Stimulated activated CD4-positive, alpha-beta T cell treated with anti-CD3 and anti-CD28 coated beads, TNF-alpha, amount 100 ng/mL, for 48 hours (primary cell): ENCODE measurements at regions not wholly inside any gene's neighbourhood (a gene's known extent, or its start where the extent isn't known, plus 50 kb on each side); places are given as distances from the start of the nearest gene placed in this dataset.
"Not testable (repeated sequence)": the region's sequence is repeated elsewhere in the genome, so short reads cannot be mapped to it uniquely, and the experiment has no call there.

Experiments used
- DNase-seq, 3 donors: peaks; one replicate each; pipeline ENCODE4 v3.0.0-alpha.2; 2020; ENCODE audit warnings: low read depth in 3 of 3

- not testable (repeated sequence) for DNase-seq
Measured at GRCh38 chr6:141969768-141970415, 162.8 kb upstream of the GJE1 start.

GRCh38 chr6:141969201-141969600, 163.5 kb upstream of the GJE1 start:
- DNase-seq = no peak

- no peak for DNase-seq
Measured at GRCh38 chr6:141968632-141969031, 164.1 kb upstream of the GJE1 start.

GRCh38 chr6:141965016-141965545, 167.6 kb upstream of the GJE1 start:
- no peak for DNase-seq

GRCh38 chr6:141963543-141964295, 169.0 kb upstream of the GJE1 start:
- DNase-seq = no peak

GRCh38 chr6:141957271-141957670, 175.5 kb upstream of the GJE1 start:
- no peak for DNase-seq

- no peak for DNase-seq
Measured at GRCh38 chr6:141956868-141957267, 175.9 kb upstream of the GJE1 start.

GRCh38 chr6:141956046-141956761, 176.5 kb upstream of the GJE1 start:
- no peak for DNase-seq

- DNase-seq = no peak
Measured at GRCh38 chr6:141953072-141953471, 179.7 kb upstream of the GJE1 start.

GRCh38 chr6:141946502-141946901, 186.2 kb upstream of the GJE1 start:
- DNase-seq = no peak

- no peak for DNase-seq
Measured at GRCh38 chr6:141938664-141939063, 194.1 kb upstream of the GJE1 start.

- no peak for DNase-seq
Measured at GRCh38 chr6:141932685-141933084, 200.0 kb upstream of the GJE1 start.

GRCh38 chr6:141926200-141926900, 206.4 kb upstream of the GJE1 start:
- not testable (repeated sequence) for DNase-seq

- no peak for DNase-seq
Measured at GRCh38 chr6:141925001-141925400, 207.7 kb upstream of the GJE1 start.

- DNase-seq = no peak
Measured at GRCh38 chr6:141922898-141923297, 209.8 kb upstream of the GJE1 start.

GRCh38 chr6:141916682-141917505, 215.8 kb upstream of the GJE1 start:
- not testable (repeated sequence) for DNase-seq

GRCh38 chr6:141914646-141915045, 218.1 kb upstream of the GJE1 start:
- no peak for DNase-seq

- no peak for DNase-seq
Measured at GRCh38 chr6:141906569-141907080, 226.1 kb upstream of the GJE1 start.

GRCh38 chr6:141890661-141891060, 242.1 kb upstream of the GJE1 start:
- no peak for DNase-seq

GRCh38 chr6:141884850-141885249, 247.9 kb upstream of the GJE1 start:
- no peak for DNase-seq

GRCh38 chr6:141878686-141879085, 254.0 kb upstream of the GJE1 start:
- no peak for DNase-seq
